Ishikawa (cell line): ENCODE measurements at regions not wholly inside any gene's neighbourhood (a gene's known extent, or its start where the extent isn't known, plus 50 kb on each side); places are given as distances from the start of the nearest gene placed in this dataset.

Source experiments
- CREB1 ChIP-seq: IDR thresholded peaks from 2 replicates; pipeline ENCODE4 v1.6.1; 2012; ENCODE audit warnings: low read depth
- EGR1 ChIP-seq: IDR thresholded peaks from 2 replicates; pipeline ENCODE4 v1.6.1; 2012
- EP300 ChIP-seq: IDR thresholded peaks from 2 replicates; pipeline ENCODE4 v1.6.1; 2012; ENCODE audit warnings: borderline replicate concordance
- FOXM1 ChIP-seq: IDR thresholded peaks from 2 replicates; pipeline ENCODE4 v1.6.1; 2012; ENCODE audit warnings: low read depth, borderline replicate concordance
- MAX ChIP-seq: IDR thresholded peaks from 2 replicates; pipeline ENCODE4 v1.6.1; 2012
- NFIC ChIP-seq: IDR thresholded peaks from 2 replicates; pipeline ENCODE4 v1.6.1; 2012
- RAD21 ChIP-seq: IDR thresholded peaks from 2 replicates; pipeline ENCODE4 v1.6.1; 2012; ENCODE audit warnings: low read depth
- REST ChIP-seq: IDR thresholded peaks from 2 replicates; pipeline ENCODE4 v1.6.1; 2012; ENCODE audit warnings: low read depth, mild to moderate bottlenecking
- TAF1 ChIP-seq: IDR thresholded peaks from 2 replicates; pipeline ENCODE4 v1.6.1; 2012; ENCODE audit warnings: low read depth, mild to moderate bottlenecking
- TCF12 ChIP-seq: IDR thresholded peaks from 2 replicates; pipeline ENCODE4 v1.6.1; 2012; ENCODE audit warnings: low read depth
- TEAD4 ChIP-seq: IDR thresholded peaks from 2 replicates; pipeline ENCODE4 v1.6.1; 2012
- USF1 ChIP-seq: IDR thresholded peaks from 2 replicates; pipeline ENCODE4 v1.6.1; 2012
- YY1 ChIP-seq: IDR thresholded peaks from 2 replicates; pipeline ENCODE4 v1.6.1; 2012; ENCODE audit warnings: low read depth
- ZBTB7A ChIP-seq: IDR thresholded peaks from 2 replicates; pipeline ENCODE4 v1.6.1; 2012; ENCODE audit warnings: low read depth

GRCh38 chr11:134529212-134530096 lies 117.4 kb upstream of the B3GAT1 start:
- no peak for TF ChIP-seq CREB1
- no peak for TF ChIP-seq USF1
- no peak for TF ChIP-seq YY1
- no peak for TF ChIP-seq RAD21
- no peak for TF ChIP-seq ZBTB7A
- TF ChIP-seq TEAD4: no peak

DNA sequence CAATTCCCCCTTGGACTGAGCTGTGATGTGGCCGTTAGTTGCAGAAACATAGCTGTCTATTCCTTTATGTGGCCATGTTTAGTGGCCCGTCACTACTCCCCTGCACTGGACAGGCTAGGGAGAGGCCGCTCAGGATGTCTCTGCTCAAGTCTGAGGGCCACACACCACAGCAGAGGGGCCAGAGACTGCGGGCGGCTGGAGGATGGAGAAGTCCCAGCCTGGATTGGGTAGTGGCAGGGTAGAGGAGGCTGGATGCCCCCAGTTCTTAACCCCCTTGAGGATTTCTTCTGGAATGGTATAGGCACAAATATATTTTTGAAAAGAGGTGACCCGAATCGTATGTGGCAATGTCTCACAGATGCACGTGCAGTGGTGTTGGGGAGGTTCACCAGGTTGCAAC lies 116.4 kb upstream of the B3GAT1 start:
- TF ChIP-seq NFIC: no peak

DNA sequence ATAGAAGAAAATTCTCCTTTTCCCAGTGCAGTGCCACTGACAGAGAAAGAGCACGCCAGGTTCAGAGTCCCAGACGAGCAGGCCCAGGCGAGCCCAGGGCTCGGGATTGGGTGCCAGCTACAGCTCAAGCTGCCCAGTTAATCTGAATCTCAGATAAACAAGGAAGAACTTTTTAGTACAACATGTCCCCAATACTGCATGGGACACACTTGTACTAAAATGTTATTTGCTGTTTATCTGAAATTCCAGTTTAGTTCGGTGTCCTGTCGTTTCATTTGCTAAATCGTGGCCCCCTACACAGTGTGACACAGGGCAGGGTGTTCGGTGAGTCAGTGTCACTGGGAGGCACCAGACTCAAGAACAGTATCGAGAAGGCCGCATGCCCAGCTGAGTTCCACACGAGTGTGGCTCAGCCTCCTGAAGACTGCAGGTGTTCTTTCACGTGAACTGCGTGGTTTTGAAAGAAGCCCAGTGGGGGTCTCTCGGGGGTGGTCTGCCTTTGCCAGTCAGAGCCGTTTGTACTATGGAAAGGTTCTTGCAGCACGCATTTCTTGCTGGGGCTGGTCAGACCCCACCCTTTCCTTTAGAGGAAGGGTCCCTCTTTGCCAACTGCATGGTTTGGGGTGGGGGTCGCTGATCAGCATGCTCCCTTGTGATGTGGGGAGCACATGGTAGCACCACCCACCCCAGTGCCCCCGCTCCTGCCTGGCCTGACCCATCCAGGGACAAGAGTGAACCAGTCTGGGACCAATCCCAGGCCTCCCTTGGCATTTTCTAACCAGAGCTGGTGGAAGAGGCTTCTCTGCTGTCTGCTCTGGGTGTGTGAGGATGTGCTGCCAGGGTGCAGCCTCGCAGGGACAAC lies 115.6 kb upstream of the B3GAT1 start:
- TF ChIP-seq REST: no peak
- TF ChIP-seq ZBTB7A: no peak
- TF ChIP-seq RAD21: no peak
- no peak for TF ChIP-seq EGR1
- no peak for TF ChIP-seq TEAD4
- no peak for TF ChIP-seq YY1
- no peak for TF ChIP-seq MAX
- no peak for TF ChIP-seq TAF1
- no peak for TF ChIP-seq USF1
- TF ChIP-seq EP300: no peak
- TF ChIP-seq NFIC: no peak

- no peak for TF ChIP-seq RAD21
- TF ChIP-seq EGR1: no peak
These were observed 113.1 kb upstream of the B3GAT1 start for GRCh38 chr11:134524896-134525845.

- TF ChIP-seq NFIC (no peak), CREB1 (no peak), TCF12 (no peak), ZBTB7A (no peak), REST (no peak), FOXM1 (no peak)
These were observed 112.2 kb upstream of the B3GAT1 start for GRCh38 chr11:134524201-134524600.
